ENCODE measurements at regions not wholly inside any gene's neighbourhood (a gene's known extent, or its start where the extent isn't known, plus 50 kb on each side); places are given as distances from the start of the nearest gene placed in this dataset.

- DNase-seq: no peak
These were observed 71.2 kb upstream of the WNT11 start for GRCh38 chr11:76277298-76278175.

DNA sequence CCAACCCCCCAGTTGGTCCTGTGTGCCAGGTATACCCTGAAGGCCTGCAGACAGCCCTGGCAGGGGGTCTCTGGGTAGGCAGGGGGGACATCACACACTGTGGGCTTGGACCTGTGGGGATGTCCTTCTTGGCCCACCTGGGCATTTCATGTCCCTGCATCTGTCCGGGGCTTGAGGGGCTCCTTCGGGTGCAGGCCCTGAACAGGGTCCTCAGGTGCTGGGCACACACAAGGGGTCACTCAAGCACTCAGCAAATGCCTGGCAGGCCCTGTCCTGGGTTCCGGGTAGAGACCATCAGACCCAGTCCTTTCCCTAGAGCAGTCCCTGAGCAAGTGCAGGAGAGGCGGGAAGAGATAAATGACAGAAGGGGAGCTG lies 70.5 kb upstream of the WNT11 start:
- DNase-seq: no peak

GRCh38 chr11:76276046-76276780 lies 69.9 kb upstream of the WNT11 start:
- DNase-seq: no peak

DNA sequence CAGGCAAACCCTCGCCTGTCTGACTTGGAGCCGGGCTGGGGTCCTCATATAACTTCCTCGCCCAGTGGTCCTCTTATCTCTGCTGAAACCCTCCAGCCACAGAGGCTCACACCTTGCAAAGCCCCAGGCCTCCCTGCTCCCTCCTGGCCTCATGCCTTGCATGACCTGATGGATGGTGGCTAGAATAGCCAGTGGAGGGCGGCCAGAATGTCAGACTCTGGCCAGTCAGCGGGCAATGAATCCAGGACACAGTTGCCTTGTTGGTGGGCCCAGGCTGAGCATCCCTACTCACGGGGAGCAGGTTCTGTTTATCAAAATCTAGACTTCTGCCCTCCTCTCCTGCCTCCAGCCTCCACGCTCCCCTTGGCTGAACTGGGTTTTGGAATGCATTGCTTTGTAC lies 69.1 kb upstream of the WNT11 start:
- no peak for DNase-seq

GRCh38 chr11:76271068-76271467 lies 64.8 kb upstream of the WNT11 start:
- no peak for DNase-seq

- no peak for DNase-seq
These were observed 64.1 kb upstream of the WNT11 start for GRCh38 chr11:76270389-76270788.

DNA sequence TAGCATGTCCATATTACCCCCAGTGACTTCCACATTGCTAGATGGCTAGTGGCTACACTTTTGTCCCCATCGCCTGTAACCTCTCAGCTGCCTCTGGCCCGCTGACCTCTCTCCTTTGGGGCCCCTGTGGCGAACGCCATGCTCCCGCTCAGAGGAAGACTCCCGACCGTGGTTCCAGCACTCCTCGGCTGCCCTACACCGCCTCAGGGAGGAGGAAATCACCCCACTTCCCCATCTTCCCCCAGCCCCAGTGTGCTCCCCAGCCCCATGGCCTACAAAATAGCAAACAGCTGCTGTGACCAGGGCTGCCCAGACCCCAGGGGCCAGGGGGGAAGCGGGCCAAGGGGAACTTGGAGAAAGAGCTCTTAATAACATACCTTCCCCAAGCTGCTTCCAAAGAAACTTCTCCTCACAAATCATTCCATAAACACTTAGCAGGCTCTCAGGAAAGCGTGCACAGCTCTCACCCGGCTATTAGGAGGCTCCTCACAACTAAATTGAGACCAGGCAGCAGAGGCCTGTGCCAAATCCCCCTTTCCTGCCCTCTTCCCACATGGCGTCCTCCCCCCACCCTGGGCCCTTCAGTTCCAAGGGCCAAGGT lies 63.5 kb upstream of the WNT11 start:
- no peak for DNase-seq

GRCh38 chr11:76269247-76269646 lies 62.9 kb upstream of the WNT11 start:
- no peak for DNase-seq

DNA sequence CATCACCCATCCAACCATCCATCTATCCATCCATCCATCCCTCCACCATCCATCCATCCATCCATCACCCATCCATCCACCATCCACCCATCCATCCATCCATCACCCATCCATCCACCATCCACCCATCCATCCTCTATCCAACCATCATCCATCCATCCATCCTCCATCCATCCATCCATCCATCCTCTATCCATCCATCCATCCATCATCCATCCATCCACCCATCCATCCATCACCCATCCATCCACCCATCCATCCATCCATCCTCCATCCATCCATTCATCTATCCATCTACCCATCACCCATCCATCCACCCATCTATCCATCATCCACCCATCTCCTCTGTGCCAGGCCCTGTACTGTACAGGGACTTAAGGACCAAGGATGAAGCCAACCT lies 62.2 kb upstream of the WNT11 start:
- no peak for DNase-seq

GRCh38 chr11:76267556-76267955 lies 61.3 kb upstream of the WNT11 start:
- DNase-seq: no peak

GRCh38 chr11:76266286-76267100 lies 60.2 kb upstream of the WNT11 start:
- DNase-seq: no peak

DNA sequence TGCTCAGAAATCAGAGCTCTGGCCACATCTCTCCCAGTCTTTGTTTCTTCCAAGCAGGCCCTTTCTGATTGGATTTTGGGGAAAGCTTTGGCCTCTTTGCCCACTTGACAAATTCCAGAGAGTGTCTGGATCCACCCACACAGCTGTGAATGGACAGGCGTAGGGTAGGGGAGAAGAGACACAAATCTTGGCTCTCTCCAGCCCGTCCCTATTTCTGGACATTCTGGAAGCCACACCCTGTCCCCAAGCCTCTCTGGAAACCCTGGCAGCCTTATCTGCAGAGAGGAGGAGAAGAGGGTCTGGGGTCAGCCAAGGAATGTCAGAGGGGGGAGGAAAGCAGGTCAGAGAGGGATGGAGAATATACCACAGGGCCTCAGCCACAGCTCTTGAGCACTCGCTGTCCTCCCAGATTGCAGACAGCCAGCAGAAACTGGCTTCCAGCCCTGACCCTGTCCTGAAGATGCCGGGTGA lies 59.5 kb upstream of the WNT11 start:
- DNase-seq: no peak

- peak in 19 of 51 donors; percentile 9 to 50 (median 20) for DNase-seq
These were observed 57.4 kb upstream of the WNT11 start for GRCh38 chr11:76263657-76264056.

- DNase-seq: peak in 5 of 51 donors; percentile 4 to 20 (median 10)
These were observed 56.9 kb upstream of the WNT11 start for GRCh38 chr11:76263166-76263565.

GRCh38 chr11:76260296-76260925 lies 54.1 kb upstream of the WNT11 start:
- DNase-seq: no peak

GRCh38 chr11:76259299-76259908 lies 53.1 kb upstream of the WNT11 start:
- no peak for DNase-seq

- no peak for DNase-seq
These were observed 50.9 kb upstream of the WNT11 start for GRCh38 chr11:76257074-76257719.

- no peak for DNase-seq
These were observed 50.1 kb upstream of the WNT11 start for GRCh38 chr11:76256448-76256847.
